SK-N-MC (cell line): ENCODE measurements at regions not wholly inside any gene's neighbourhood (a gene's known extent, or its start where the extent isn't known, plus 50 kb on each side); places are given as distances from the start of the nearest gene placed in this dataset.

Experiments
- EZH2 ChIP-seq: fragments of 200-600 bp; sonication (generic); IDR thresholded peaks from one replicate; pipeline ENCODE4 v1.6.1; 2017; ENCODE audit warnings: antibody characterized with exemption
- FOXP2 ChIP-seq: optimal IDR thresholded peaks from 2 replicates; pipeline ENCODE3; 2011; ENCODE audit warnings: mild to moderate bottlenecking, moderate library complexity; ENCODE audit not compliant: insufficient read depth; ENCODE audit errors: extremely low read length, control extremely low read depth
- POLR2AphosphoS5 ChIP-seq: IDR thresholded peaks from 2 replicates; pipeline ENCODE4 v1.6.1; 2012; ENCODE audit warnings: mild to moderate bottlenecking, low read depth, low read length, borderline replicate concordance

GRCh38 chr10:130936851-130937250 is 374.7 kb downstream of the TCERG1L start:
- TF ChIP-seq EZH2 (no peak), POLR2AphosphoS5 (no peak), FOXP2 (no peak)
